ENCODE measurements at regions not wholly inside any gene's neighbourhood (a gene's known extent, or its start where the extent isn't known, plus 50 kb on each side); places are given as distances from the start of the nearest gene placed in this dataset.

- Histone ChIP-seq H3K9me3 (replicated peaks; ENCODE audit: control insufficient read depth, insufficient read depth, low read depth, low read length) (peaks cover 4% of the 10 kb centered on the region), H4K20me1 (replicated peaks; ENCODE audit: control insufficient read depth, insufficient read depth, low read length) (no peaks in the 10 kb centered on the region), H3K27me3 (ENCODE audit: control insufficient read depth in 2 of 2, insufficient read depth in 2 of 2, low read length in 2 of 2) (no peaks in the 10 kb centered on the region), H3K9ac (ENCODE audit: insufficient read depth in 1 of 2, low read depth in 2 of 2, low read length in 2 of 2) (no peak overlapping the region), H3K36me3 (ENCODE audit: control insufficient read depth, insufficient read depth, low read length) (no peaks in the 10 kb centered on the region), H3K4me1 (replicated peaks in 1 of 2; ENCODE audit: control insufficient read depth in 2 of 2, insufficient read depth in 2 of 2, low read length in 2 of 2) (peaks cover 0 to 3% of the 10 kb centered on the region in 2 experiments; a peak in 1 of 5 replicates), H3K9me1 (ENCODE audit: control insufficient read depth, insufficient read depth, low read length) (no peaks in the 10 kb centered on the region), H3K4me2 (ENCODE audit: insufficient read depth, low read length) (no peak overlapping the region), H3K27ac (ENCODE audit: extremely low read depth, low read depth, low read length) (no peak overlapping the region), H3K79me2 (ENCODE audit: control insufficient read depth, insufficient read depth, low read length) (no peaks in the 10 kb centered on the region), H2AFZ (ENCODE audit: low read depth, low read length) (no peak overlapping the region), H3K4me3 (no peak overlapping the region)
- DNase-seq (ENCODE audit: extremely low read depth in 1 of 4, low spot score in 3 of 4) (no peak), ATAC-seq (no peak), FAIRE-seq (no peak)
- ChIA-PET CTCF (ENCODE audit: low intra/inter-chr PET ratio) (no interaction called here), POLR2A (no interaction called here)
- intact Hi-C loops (cut with micrococcal nuclease): no loop called here
- in situ Hi-C loops (cut with MboI): no loop called here
- BruUV-seq (replicated peaks): no TSS peak
- 43% methylated on average over 2 of the region's 2 CpGs for WGBS (ENCODE audit: insufficient coverage, low coverage, missing lambda C conversion rate)
- TF ChIP-seq GTF2F1 (IDR thresholded peaks at IDR 0.05; ENCODE audit: low read depth, low read length) (no peak), BRD9 (IDR thresholded peaks at IDR 0.05; ENCODE audit: low read depth, partially characterized antibody) (no peak), CBX3 (IDR thresholded peaks at IDR 0.05; ENCODE audit: borderline replicate concordance in 1 of 2, low read length in 2 of 2) (peak in 1 of 2 experiments; percentile 74; a peak in 1 of 3 replicates), SIRT6 (IDR thresholded peaks at IDR 0.05; ENCODE audit: low read depth, low read length) (no peak), CREB1 (IDR thresholded peaks at IDR 0.05) (no peak), CREB1 (CRISPR knock-in tag; IDR thresholded peaks at IDR 0.05) (no peak), TRIM28 (IDR thresholded peaks at IDR 0.05) (peak; percentile 79; the same call in 1 of the 2 replicates), TRIM24 (IDR thresholded peaks at IDR 0.05) (0 out of 4 replicates have a peak, but pooled peaks of 1 of the 2 experiments have one; percentile 33)
- TF ChIP-seq, protein P1, sequence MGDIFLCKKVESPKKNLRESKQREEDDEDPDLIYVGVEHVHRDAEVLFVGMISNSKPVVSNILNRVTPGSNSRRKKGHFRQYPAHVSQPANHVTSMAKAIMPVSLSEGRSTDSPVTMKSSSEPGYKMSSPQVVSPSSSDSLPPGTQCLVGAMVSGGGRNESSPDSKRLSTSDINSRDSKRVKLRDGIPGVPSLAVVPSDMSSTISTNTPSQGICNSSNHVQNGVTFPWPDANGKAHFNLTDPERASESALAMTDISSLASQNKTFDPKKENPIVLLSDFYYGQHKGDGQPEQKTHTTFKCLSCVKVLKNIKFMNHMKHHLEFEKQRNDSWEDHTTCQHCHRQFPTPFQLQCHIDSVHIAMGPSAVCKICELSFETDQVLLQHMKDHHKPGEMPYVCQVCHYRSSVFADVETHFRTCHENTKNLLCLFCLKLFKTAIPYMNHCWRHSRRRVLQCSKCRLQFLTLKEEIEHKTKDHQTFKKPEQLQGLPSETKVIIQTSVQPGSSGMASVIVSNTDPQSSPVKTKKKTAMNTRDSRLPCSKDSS (IDR thresholded peaks at IDR 0.05; ENCODE audit: low read depth, partially characterized antibody): peak; percentile 72
- TF ChIP-seq, protein P2, sequence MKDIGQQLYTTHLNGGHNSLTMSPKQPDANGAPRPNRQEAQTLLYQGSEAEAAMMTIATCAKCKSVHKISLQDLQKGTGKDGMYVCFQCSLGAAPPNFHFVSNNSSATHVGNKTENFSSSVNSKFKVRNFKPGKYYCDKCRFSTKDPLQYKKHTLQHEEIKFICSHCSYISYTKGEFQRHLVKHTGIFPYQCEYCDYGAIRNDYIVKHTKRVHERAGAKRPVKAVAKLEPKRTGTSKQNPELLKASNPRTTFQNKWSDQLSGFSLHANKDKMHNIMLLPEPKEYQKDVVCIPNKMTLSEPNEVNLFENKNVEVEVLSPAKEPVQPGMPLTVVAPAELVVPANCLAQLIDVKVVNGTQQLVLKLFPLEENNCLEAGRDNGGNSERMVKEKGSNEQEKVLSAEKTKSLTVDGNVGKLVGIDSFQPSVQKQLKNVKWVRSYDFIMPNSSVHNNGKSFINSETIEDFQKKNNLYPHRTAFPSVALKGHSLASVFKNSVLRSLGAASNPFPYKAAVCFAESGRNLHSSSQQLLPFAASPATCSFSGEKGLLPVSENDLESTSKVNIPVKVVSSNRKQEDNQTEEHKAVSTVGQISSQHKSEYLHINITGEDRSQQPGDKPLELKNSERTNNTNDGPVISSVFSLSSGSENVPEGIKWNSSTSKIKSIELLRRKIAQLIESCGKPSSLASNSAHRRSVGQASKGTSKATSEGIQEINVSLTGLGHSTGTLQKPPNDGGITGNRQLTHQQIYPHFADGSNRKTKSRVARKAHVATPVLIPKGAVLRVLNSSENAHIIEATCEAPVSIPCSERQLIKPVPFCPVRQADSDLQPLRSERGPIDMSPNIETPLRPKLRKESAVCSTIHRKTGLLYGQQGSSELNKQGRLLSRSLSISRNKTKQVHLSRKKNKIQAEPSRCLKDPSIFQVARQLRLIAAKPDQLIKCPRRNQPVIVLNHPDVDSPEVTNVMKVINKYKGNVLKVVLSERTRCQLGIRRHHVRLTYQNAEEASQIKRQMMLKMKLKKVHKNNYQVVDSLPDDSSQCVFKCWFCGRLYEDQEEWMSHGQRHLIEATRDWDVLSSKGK (CRISPR knock-in tag; IDR thresholded peaks at IDR 0.05): no peak
These were observed 409.8 kb upstream of the CITED2 start for GRCh38 chr6:139784222-139784769.

Data from K562 (cell line).